Right atrium auricular region (tissue), 2 donors: ENCODE measurements at regions not wholly inside any gene's neighbourhood (a gene's known extent, or its start where the extent isn't known, plus 50 kb on each side); places are given as distances from the start of the nearest gene placed in this dataset.

ENCODE experiments used
- DNase-seq: peaks from one replicate; pipeline ENCODE4 v3.0.0-alpha.2; 2019; ENCODE audit warnings: low spot score
- H3K27ac ChIP-seq, 2 donors: fragments of 200-600 bp; sonication (generic); 1 replicate in 1 of 2; 2 replicates in 1 of 2; pipeline ENCODE4 v1.5.1; 2016 to 2019
- H3K27me3 ChIP-seq, 2 donors: fragments of 200-600 bp; sonication (generic); one replicate each; pipeline versions ENCODE4 v1.5.1 to v1.6.0; 2017 to 2019
- H3K36me3 ChIP-seq: fragments of 200-600 bp; sonication (generic); one replicate; pipeline ENCODE4 v1.5.1; 2016
- H3K4me1 ChIP-seq, 2 donors: fragments of 200-600 bp; sonication (generic); one replicate each; pipeline versions ENCODE4 v1.5.1 to v1.6.0; 2017 to 2019
- H3K4me3 ChIP-seq, 2 donors: fragments of 200-600 bp; sonication (generic); 1 replicate in 1 of 2; 2 replicates in 1 of 2; pipeline ENCODE4 v1.5.1; 2017 to 2019; ENCODE audit warnings: mild to moderate bottlenecking in 1 of 2, moderate library complexity in 1 of 2
- H3K9me3 ChIP-seq, 2 donors: fragments of 200-600 bp; sonication (generic); one replicate each; pipeline ENCODE4 v1.5.1; 2019
- CTCF ChIP-seq, 2 donors: fragments of 200-600 bp; sonication (generic); IDR thresholded peaks; one replicate each; pipeline ENCODE4 v1.5.1; 2019; ENCODE audit warnings: antibody characterized with exemption in 2 of 2

GRCh38 chr10:89959433-89960110 lies 258.2 kb downstream of the KIF20B start:
- no peak overlapping the region for H3K27ac ChIP-seq
- H3K4me3 ChIP-seq = no peak overlapping the region
- no peaks in the 10 kb centered on the region for H3K36me3 ChIP-seq
- no peaks in the 10 kb centered on the region for H3K27me3 ChIP-seq
- no peaks in the 10 kb centered on the region for H3K9me3 ChIP-seq
- TF ChIP-seq CTCF (IDR thresholded peaks at IDR 0.05) = no peak
- DNase-seq = no peak
- H3K4me1 ChIP-seq = no peaks in the 10 kb centered on the region

GRCh38 chr10:89963451-89964102 lies 262.2 kb downstream of the KIF20B start:
- no peak for DNase-seq
- TF ChIP-seq CTCF (IDR thresholded peaks at IDR 0.05) = no peak
- no peaks in the 10 kb centered on the region for H3K36me3 ChIP-seq
- H3K9me3 ChIP-seq = no peaks in the 10 kb centered on the region
- no peak overlapping the region for H3K4me3 ChIP-seq
- no peaks in the 10 kb centered on the region for H3K4me1 ChIP-seq
- no peak overlapping the region for H3K27ac ChIP-seq
- no peaks in the 10 kb centered on the region for H3K27me3 ChIP-seq

- Histone ChIP-seq H3K4me3 (no peak overlapping the region), H3K4me1 (no peaks in the 10 kb centered on the region), H3K27me3 (no peaks in the 10 kb centered on the region), H3K27ac (no peak overlapping the region), H3K9me3 (no peaks in the 10 kb centered on the region), H3K36me3 (no peaks in the 10 kb centered on the region)
- TF ChIP-seq CTCF (IDR thresholded peaks at IDR 0.05) = no peak
- no peak for DNase-seq
These were observed 264.8 kb downstream of the KIF20B start for GRCh38 chr10:89966211-89966610.

- H3K4me1 ChIP-seq = no peaks in the 10 kb centered on the region
- no peaks in the 10 kb centered on the region for H3K36me3 ChIP-seq
- TF ChIP-seq CTCF (IDR thresholded peaks at IDR 0.05) = no peak
- no peak overlapping the region for H3K4me3 ChIP-seq
- DNase-seq = no peak
- H3K27me3 ChIP-seq = no peaks in the 10 kb centered on the region
- no peak overlapping the region for H3K27ac ChIP-seq
- H3K9me3 ChIP-seq = no peaks in the 10 kb centered on the region
These were observed 271.9 kb downstream of the KIF20B start for GRCh38 chr10:89973326-89973725.

GRCh38 chr10:89975071-89975470 lies 273.7 kb downstream of the KIF20B start:
- Histone ChIP-seq H3K9me3 (no peaks in the 10 kb centered on the region), H3K27ac (no peak overlapping the region), H3K36me3 (no peaks in the 10 kb centered on the region), H3K4me1 (no peaks in the 10 kb centered on the region), H3K27me3 (no peaks in the 10 kb centered on the region), H3K4me3 (no peak overlapping the region)
- no peak for TF ChIP-seq CTCF (IDR thresholded peaks at IDR 0.05)
- DNase-seq = no peak

GRCh38 chr10:89975771-89976170 lies 274.4 kb downstream of the KIF20B start:
- Histone ChIP-seq H3K36me3 (no peaks in the 10 kb centered on the region), H3K9me3 (no peaks in the 10 kb centered on the region), H3K4me1 (no peaks in the 10 kb centered on the region), H3K27me3 (no peaks in the 10 kb centered on the region), H3K4me3 (no peak overlapping the region), H3K27ac (no peak overlapping the region)
- DNase-seq = no peak
- no peak for TF ChIP-seq CTCF (IDR thresholded peaks at IDR 0.05)
